T-helper 2 cell treated with Interferon-gamma antibody and Interleukin-4, amounts not matched to agents 100 ng/mL and 5 ng/mL, for 36 hours (primary cell): ENCODE measurements at regions not wholly inside any gene's neighbourhood (a gene's known extent, or its start where the extent isn't known, plus 50 kb on each side); places are given as distances from the start of the nearest gene placed in this dataset.
"Not testable (repeated sequence)": the region's sequence is repeated elsewhere in the genome, so short reads cannot be mapped to it uniquely, and the experiment has no call there.

Experiments used
- intact Hi-C: fragments of 100-400 bp; cut with micrococcal nuclease; formaldehyde crosslinking; loops from one replicate; pipeline ENCODE4 v1.15.1; 2023

- intact Hi-C loops: no loop called here
These were observed 96.8 kb upstream of the DPT start for GRCh38 chr1:168825820-168826219.

- intact Hi-C loops: no loop called here
These were observed 97.3 kb upstream of the DPT start for GRCh38 chr1:168826269-168826668.

- intact Hi-C loops: no loop called here
These were observed 98.6 kb upstream of the DPT start for GRCh38 chr1:168827557-168827956.

- intact Hi-C loops: no loop called here
These were observed 100.9 kb upstream of the DPT start for GRCh38 chr1:168829876-168830275.

GRCh38 chr1:168830562-168830961, 101.6 kb upstream of the DPT start:
- intact Hi-C loops: no loop called here

- intact Hi-C loops: no loop called here
These were observed 103.7 kb upstream of the DPT start for GRCh38 chr1:168832661-168833060.

- intact Hi-C loops: no loop called here
These were observed 104.4 kb upstream of the DPT start for GRCh38 chr1:168833362-168833761.

GRCh38 chr1:168833801-168834224, 104.8 kb upstream of the DPT start:
- intact Hi-C loops: no loop called here

- intact Hi-C loops: no loop called here
These were observed 105.3 kb upstream of the DPT start for GRCh38 chr1:168834225-168834872.

- intact Hi-C loops: no loop called here
These were observed 106.2 kb upstream of the DPT start for GRCh38 chr1:168835176-168835575.

- intact Hi-C loops: no loop called here
These were observed 106.8 kb upstream of the DPT start for GRCh38 chr1:168835791-168836190.

- intact Hi-C loops: no loop called here
These were observed 107.5 kb upstream of the DPT start for GRCh38 chr1:168836469-168836868.

GRCh38 chr1:168837230-168837629, 108.2 kb upstream of the DPT start:
- intact Hi-C loops: not testable (repeated sequence)

- intact Hi-C loops: no loop called here
These were observed 113.3 kb upstream of the DPT start for GRCh38 chr1:168842306-168842705.

GRCh38 chr1:168842916-168843315, 113.9 kb upstream of the DPT start:
- intact Hi-C loops: no loop called here

GRCh38 chr1:168843401-168843800, 114.4 kb upstream of the DPT start:
- intact Hi-C loops: no loop called here

- intact Hi-C loops: no loop called here
These were observed 114.9 kb upstream of the DPT start for GRCh38 chr1:168843950-168844349.

GRCh38 chr1:168845140-168845539, 116.1 kb upstream of the DPT start:
- intact Hi-C loops: no loop called here

- intact Hi-C loops: no loop called here
These were observed 119.0 kb upstream of the DPT start for GRCh38 chr1:168848051-168848450.

GRCh38 chr1:168861421-168862004, 132.5 kb upstream of the DPT start:
- intact Hi-C loops: no loop called here

GRCh38 chr1:168863772-168864171, 134.8 kb upstream of the DPT start:
- intact Hi-C loops: no loop called here

GRCh38 chr1:168864266-168864665, 135.3 kb upstream of the DPT start:
- intact Hi-C loops: no loop called here

GRCh38 chr1:168865850-168866620, 137.0 kb upstream of the DPT start:
- intact Hi-C loops: no loop called here
